Activated naive CD8-positive, alpha-beta T cell treated with anti-CD3 and anti-CD28 coated beads, Interleukin-2, amount 50 U/mL, for 24 hours (primary cell): ENCODE measurements at regions not wholly inside any gene's neighbourhood (a gene's known extent, or its start where the extent isn't known, plus 50 kb on each side); places are given as distances from the start of the nearest gene placed in this dataset.

Source experiments
- ATAC-seq: fragments of 150-1000 bp; cut with Tn5 transposase; one replicate; pipeline ENCODE4 v1.10.0; 2021
- DNase-seq: peaks from one replicate; pipeline ENCODE4 v3.0.0; 2021
- H3K27ac Mint-ChIP-seq: one replicate; pipeline ENCODE4 v1.8.0; 2021; ENCODE audit warnings: mild to moderate bottlenecking, mixed read lengths
- H3K27me3 Mint-ChIP-seq: one replicate; pipeline ENCODE4 v1.8.0; 2021; ENCODE audit warnings: mixed read lengths
- H3K36me3 Mint-ChIP-seq: one replicate; pipeline ENCODE4 v1.8.0; 2021; ENCODE audit warnings: low read depth, mixed read lengths
- H3K4me1 Mint-ChIP-seq: one replicate; pipeline ENCODE4 v1.8.0; 2021; ENCODE audit warnings: mixed read lengths
- H3K4me3 Mint-ChIP-seq: one replicate; pipeline ENCODE4 v1.8.0; 2021; ENCODE audit warnings: mild to moderate bottlenecking, moderate library complexity, mixed read lengths
- H3K9me3 Mint-ChIP-seq: one replicate; pipeline ENCODE4 v1.8.0; 2021; ENCODE audit warnings: mixed read lengths

DNA sequence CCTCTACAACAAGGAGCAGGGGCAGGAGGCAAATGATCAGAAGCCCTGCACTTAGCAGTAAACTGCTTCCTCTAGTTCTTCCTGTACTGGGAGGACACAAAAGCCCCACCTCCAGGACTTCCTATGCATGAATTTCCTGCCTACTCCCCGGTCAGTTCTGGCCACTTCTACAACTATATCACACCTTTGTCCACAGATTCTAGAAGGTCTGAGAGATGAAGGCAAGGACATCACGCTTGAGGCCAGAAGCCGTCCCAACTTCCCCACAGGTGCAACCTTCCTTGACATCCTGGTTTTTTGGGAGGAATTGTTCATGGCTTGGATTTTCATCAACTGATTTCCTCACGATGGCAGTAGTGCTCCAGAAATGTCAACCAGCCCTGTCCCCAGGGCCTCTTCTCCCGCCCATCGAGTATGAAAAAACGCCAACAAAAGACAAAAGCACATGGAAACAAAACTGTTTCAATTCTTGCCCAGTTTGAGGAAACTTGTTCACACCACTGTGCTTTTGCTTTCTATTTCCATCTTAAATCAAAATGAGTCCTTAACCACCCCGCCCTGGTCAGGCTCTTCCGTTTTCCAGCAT, 206.5 kb upstream of the STK26 start:
- peaks cover 38% of the 10 kb centered on the region for H3K4me1 Mint-ChIP-seq
- no peaks in the 10 kb centered on the region for H3K27me3 Mint-ChIP-seq
- peak overlapping the region; percentile 86 for H3K27ac Mint-ChIP-seq
- no peaks in the 10 kb centered on the region for H3K36me3 Mint-ChIP-seq
- peak; percentile 45 for DNase-seq
- no peaks in the 10 kb centered on the region for H3K9me3 Mint-ChIP-seq
- H3K4me3 Mint-ChIP-seq = peak overlapping the region; percentile 70
- ATAC-seq = peak; percentile 62

DNA sequence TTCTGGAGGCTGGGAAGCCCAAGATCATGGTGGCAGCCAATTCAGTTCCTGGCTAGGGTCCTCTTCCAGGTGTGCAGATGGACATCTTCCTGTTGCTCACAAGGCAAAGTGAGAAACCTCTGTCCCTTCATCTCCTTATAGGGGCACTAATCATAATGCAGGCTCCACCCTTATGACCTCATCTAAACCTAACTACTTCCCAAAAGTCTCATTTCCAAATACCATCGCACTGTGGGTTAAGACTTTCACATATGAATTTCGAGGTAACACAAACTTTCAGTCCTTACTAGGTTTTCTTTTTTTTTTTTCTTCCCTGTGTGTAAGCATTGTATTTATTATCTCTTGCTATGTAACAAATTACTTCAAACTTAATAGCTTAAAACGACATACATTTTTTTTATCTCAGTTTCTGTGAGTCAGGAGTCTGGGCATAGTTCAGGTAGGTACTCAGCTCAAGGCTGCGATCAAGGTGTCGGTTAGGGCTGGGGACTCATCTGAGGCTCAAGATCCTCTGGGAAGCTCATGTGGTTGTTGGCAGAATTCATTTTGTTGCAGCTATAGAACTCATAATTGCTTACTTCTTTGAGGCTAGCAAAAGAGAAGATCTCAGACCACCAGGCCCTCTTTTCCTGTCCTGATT, 204.7 kb upstream of the STK26 start:
- H3K27ac Mint-ChIP-seq = no peak overlapping the region
- DNase-seq (no peak), ATAC-seq (peak; percentile 33)
- no peak overlapping the region for H3K4me3 Mint-ChIP-seq
- H3K36me3 Mint-ChIP-seq = no peaks in the 10 kb centered on the region
- H3K4me1 Mint-ChIP-seq = peaks cover 30% of the 10 kb centered on the region
- H3K9me3 Mint-ChIP-seq = no peaks in the 10 kb centered on the region
- H3K27me3 Mint-ChIP-seq = no peaks in the 10 kb centered on the region

DNA sequence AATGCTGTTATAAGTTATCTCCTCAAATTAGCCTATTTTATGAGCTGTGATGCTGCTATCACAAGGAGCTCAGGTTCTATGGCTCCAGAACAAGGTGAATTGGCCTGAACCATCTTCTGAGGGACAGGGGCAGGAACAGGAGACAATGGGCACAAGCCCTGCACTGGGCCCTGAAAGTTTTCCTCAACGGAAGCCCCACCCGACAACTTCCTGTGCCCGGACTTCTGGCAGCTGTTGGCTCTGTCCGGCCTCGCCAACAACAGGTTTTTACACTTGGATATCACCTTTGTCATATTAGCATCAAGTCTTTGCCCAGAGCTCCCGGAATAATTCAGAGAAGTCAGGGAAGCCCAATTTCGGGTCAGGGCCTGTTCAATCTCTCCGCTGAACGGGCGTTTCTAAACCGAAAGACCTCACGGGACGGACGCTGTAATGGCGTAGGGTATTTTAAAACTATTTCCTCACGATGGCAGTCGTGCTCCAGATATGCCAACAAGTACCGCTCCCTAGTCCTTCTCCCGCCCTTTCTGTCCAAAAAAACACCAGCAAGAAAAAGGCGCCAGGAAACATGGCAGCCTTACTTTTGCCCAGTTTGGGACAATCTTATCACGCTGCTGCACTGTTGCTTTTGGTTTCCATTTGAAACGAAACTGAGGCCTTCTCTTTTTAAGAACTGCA, 201.0 kb upstream of the STK26 start:
- ATAC-seq = no peak
- H3K27ac Mint-ChIP-seq = no peak overlapping the region
- no peaks in the 10 kb centered on the region for H3K36me3 Mint-ChIP-seq
- no peak for DNase-seq
- no peaks in the 10 kb centered on the region for H3K27me3 Mint-ChIP-seq
- no peak overlapping the region for H3K4me3 Mint-ChIP-seq
- no peaks in the 10 kb centered on the region for H3K9me3 Mint-ChIP-seq
- peaks cover 22% of the 10 kb centered on the region for H3K4me1 Mint-ChIP-seq

DNA sequence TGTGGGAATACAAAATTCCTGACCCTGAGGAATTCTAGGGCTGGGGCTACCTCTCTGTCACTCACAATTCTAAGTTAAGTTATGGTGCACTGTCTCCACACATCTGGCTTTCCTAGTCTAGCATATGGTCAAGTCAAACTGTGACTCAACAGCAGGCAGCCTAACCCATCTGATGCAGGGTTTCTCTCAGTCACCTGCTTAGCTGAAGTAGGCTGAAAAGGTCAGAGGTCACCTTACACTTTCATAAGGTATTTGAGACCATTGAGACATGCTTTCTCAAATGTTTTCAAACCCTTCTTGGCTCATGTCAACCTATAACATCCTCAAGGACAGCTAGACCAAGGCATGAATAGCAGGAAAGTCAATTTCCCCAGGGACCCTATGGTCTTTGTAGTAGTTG, 196.5 kb upstream of the STK26 start:
- DNase-seq = no peak
- Mint-ChIP-seq H3K4me3 (no peak overlapping the region), H3K27me3 (no peaks in the 10 kb centered on the region), H3K9me3 (no peaks in the 10 kb centered on the region), H3K36me3 (peaks cover 3% of the 10 kb centered on the region), H3K27ac (no peak overlapping the region), H3K4me1 (peaks cover 21% of the 10 kb centered on the region)
- ATAC-seq = no peak

DNA sequence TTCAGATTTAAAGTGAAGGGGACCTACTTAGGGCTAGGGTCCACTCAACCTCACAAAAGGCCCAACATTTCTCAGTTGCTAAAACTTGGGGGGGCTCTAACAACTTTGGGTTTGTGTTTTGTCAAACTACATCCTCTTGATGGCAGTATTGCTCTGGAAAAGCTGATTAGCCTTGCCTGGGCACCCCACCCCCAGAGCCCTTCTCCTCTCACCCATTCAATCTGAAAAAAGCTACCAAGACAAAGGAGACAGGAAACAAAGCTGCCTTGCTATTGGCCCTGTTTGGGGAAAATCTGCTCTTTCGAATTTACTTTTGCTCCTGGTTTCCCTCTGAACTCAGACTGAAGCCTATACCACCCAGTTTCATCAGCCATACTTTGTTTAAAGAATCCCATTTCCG, 195.2 kb upstream of the STK26 start:
- H3K4me1 Mint-ChIP-seq = peaks cover 27% of the 10 kb centered on the region
- DNase-seq = peak; percentile 31
- peak overlapping the region; percentile 77 for H3K27ac Mint-ChIP-seq
- no peaks in the 10 kb centered on the region for H3K9me3 Mint-ChIP-seq
- H3K27me3 Mint-ChIP-seq = no peaks in the 10 kb centered on the region
- peaks cover 3% of the 10 kb centered on the region for H3K36me3 Mint-ChIP-seq
- ATAC-seq = peak; percentile 80
- H3K4me3 Mint-ChIP-seq = peak overlapping the region; percentile 75

DNA sequence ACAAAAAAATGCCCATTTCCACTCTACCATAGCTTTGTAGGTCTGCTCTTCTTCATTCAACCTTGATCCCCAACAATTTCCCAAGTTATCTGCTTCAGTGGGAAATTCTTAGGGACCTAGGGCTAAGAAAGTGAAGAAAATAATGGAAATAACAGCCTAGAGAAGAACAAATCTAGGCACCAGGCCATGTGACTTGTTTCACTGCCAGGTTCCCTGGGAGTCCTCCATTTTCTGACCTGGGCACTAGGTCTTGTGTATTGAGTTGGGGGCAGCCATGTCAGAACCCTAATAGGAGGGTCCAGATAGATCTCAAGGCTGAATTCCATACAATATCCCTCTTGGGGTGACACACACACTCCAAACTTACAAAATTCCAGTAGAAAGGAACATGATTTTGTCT, 194.6 kb upstream of the STK26 start:
- Mint-ChIP-seq H3K4me1 (peaks cover 27% of the 10 kb centered on the region), H3K27me3 (no peaks in the 10 kb centered on the region), H3K36me3 (peaks cover 3% of the 10 kb centered on the region), H3K4me3 (peak overlapping the region; percentile 75), H3K9me3 (no peaks in the 10 kb centered on the region), H3K27ac (peak overlapping the region; percentile 59)
- DNase-seq = no peak
- ATAC-seq = no peak

DNA sequence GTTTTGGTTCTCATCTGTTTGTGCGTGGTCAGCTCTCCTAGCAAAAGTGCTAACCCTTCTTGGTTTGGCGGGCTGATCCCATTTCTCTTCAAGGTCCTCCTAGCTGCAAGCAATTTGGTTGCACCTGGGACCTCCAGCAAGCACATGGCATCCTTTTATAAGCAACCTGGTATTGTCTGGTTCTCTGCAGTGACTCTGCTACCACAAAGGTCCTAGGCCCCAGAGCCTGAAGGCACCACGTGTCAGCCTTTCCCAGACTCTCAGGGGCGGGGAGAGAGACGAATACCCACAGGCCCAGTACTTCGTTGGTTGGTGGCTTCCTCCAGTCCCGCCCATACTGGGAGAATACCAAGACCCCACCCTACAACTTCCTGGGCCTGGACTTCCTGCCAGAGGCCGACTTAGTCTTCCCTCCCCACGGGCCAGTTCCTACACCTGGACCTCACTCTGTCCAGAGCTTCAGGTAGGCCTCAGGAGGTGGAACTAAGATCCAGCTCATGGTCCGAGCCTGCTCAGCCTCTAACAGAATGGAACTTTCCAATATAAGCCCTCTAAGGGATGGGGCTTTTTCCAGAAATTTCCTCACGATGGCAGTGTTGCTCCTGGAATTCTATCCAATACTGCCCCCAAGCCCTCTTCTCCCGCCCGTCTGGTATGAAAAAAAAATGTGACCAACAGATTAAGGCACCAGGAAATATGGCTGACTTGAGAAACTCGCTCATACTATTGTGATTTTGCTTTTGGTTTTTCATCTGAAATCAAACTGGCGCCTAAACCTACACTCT, 192.5 kb upstream of the STK26 start:
- Mint-ChIP-seq H3K4me1 (peaks cover 27% of the 10 kb centered on the region), H3K36me3 (peaks cover 3% of the 10 kb centered on the region), H3K27ac (peak overlapping the region; percentile 77), H3K9me3 (no peaks in the 10 kb centered on the region), H3K27me3 (no peaks in the 10 kb centered on the region), H3K4me3 (peak overlapping the region; percentile 80)
- peak; percentile 76 for ATAC-seq
- peak; percentile 42 for DNase-seq

DNA sequence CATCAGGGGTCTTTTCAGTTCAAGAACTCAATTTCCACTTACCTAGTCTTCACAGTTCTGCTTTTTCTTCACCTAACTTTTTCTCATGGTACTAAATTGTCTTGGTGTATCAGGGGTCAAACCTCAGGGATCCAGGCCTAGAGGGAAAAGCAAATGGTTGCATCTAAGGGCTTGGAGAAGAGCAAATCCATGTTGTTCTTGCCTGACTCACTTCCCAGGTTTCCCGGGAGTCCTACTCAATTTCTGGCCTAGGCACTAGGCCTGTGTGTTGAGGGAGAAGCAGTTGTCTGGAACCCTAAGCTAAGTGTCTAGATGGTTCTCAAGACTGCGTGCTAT, 191.9 kb upstream of the STK26 start:
- no peaks in the 10 kb centered on the region for H3K9me3 Mint-ChIP-seq
- H3K4me3 Mint-ChIP-seq = peak overlapping the region; percentile 80
- ATAC-seq = no peak
- no peak for DNase-seq
- H3K36me3 Mint-ChIP-seq = peaks cover 3% of the 10 kb centered on the region
- peak overlapping the region; percentile 52 for H3K27ac Mint-ChIP-seq
- H3K27me3 Mint-ChIP-seq = no peaks in the 10 kb centered on the region
- peaks cover 27% of the 10 kb centered on the region for H3K4me1 Mint-ChIP-seq

DNA sequence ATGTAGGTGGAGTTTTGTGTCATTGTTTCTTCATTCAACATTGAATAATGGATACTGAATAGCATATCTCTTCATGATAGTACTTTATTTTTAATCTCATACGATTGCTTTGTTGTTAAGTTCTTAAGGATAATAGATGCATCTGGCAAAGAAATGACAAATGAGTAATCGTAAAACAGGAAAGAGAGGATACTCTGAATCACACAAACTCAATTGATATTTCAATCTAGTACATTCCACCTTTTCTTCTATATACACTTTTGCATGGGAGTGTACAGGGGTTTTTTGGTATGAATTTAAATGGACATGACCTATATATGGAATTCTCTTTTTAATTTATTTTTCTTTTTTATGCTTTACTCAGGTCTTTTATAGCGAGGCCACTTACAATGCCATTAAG, 186.9 kb upstream of the STK26 start:
- DNase-seq (no peak), ATAC-seq (no peak)
- H3K4me3 Mint-ChIP-seq = no peak overlapping the region
- H3K9me3 Mint-ChIP-seq = no peaks in the 10 kb centered on the region
- no peaks in the 10 kb centered on the region for H3K27me3 Mint-ChIP-seq
- peaks cover 12% of the 10 kb centered on the region for H3K4me1 Mint-ChIP-seq
- no peaks in the 10 kb centered on the region for H3K36me3 Mint-ChIP-seq
- no peak overlapping the region for H3K27ac Mint-ChIP-seq

DNA sequence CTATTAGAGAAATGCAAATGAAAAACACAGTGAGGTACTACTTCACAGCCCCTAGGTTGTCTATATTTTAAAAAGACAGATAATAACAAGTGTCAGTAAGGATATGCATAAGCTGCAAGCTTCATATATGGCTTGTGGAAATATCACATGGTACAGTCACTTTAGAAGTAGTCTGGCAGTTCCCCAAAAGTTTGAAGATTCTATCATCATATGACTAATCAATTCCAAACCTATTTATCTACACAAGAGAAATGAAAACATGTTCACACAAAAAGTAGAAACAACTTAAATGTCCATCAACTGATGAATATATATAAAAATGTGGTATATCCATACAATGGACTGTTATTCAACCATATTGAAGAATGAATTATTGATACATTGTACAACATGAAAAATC, 185.8 kb upstream of the STK26 start:
- no peak overlapping the region for H3K4me3 Mint-ChIP-seq
- no peak overlapping the region for H3K27ac Mint-ChIP-seq
- H3K27me3 Mint-ChIP-seq = no peaks in the 10 kb centered on the region
- DNase-seq (no peak), ATAC-seq (peak; percentile 28)
- H3K4me1 Mint-ChIP-seq = peaks cover 5% of the 10 kb centered on the region
- H3K36me3 Mint-ChIP-seq = no peaks in the 10 kb centered on the region
- no peaks in the 10 kb centered on the region for H3K9me3 Mint-ChIP-seq

DNA sequence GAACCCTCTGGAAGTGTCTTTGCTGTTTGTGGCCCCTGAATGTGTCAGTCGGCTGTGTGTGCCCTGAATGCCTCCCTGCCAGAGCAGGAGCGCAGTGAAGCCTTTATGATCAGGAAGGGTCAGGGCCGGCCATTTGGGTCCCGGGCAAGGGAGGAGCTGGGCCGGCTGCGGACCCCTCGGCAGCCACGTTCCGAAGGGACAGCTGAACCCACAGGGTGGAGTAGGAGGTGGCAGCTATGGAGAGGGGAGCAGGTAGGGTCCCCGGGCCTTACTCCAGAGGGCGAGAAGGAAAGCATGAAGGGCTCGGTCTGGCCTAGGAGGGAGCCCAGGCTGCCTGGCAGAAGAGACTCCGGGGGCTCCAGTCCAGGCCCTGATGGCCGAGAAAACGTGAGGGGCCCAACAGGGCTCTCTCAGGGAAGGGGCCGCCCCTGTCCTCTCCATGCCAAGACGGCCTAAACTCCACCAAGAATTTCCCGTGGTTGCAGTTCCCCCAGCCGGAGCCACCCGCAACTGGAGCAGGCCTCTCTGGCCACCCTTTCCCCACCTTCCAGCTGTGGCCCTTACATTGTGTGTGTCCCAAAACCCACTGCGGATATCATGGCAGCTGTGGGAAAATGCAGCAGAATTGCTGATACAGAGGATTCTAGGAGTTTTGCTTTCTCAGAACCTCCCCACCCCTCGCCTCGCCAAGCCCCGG, 182.2 kb upstream of the STK26 start:
- H3K9me3 Mint-ChIP-seq = no peaks in the 10 kb centered on the region
- no peak overlapping the region for H3K27ac Mint-ChIP-seq
- no peak overlapping the region for H3K4me3 Mint-ChIP-seq
- H3K36me3 Mint-ChIP-seq = no peaks in the 10 kb centered on the region
- H3K27me3 Mint-ChIP-seq = no peaks in the 10 kb centered on the region
- DNase-seq (no peak), ATAC-seq (no peak)
- H3K4me1 Mint-ChIP-seq = peaks cover 3% of the 10 kb centered on the region

DNA sequence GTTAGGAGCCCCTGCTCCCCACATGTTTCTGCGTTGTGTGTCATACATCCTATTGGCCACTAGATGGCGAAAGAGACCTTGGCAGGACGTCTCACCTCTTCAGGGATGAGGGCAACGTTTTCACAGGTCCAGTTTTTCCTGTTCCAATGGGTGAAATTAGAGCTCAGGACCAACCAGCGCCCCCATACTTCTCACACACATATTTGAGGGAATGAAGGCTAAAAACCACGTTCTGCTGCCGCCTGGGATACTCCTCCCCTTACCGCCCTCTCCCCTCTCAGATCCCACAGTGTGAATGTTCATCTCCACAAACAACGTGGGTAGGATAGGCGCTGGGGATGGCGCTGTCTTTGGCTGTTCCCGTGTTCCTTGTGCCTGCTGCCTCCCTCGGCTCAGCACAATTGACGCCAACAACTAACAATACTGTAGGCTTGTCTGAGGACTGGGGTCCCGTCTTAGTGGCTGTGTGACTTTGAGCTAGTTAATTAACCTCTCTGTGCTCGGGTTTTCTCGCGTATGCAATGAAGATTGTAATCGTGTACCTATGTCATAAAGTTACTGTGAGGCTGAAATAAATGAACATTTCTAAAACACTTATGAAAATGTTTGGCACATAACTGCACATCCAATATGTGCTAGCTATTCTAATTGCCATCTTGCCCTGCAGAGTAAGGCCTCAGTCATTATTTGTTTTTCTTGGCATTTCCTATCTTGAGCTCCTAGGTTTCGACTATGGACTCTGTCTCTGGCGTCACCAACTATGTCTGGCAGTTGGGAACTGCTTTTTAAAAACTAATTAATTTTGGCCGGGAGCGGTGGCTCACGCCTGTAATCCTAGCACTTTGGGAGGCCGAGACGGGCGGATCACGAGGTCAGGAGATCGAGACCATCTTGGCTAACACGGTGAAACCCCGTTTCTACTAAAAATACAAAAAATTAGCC, 181.3 kb upstream of the STK26 start:
- H3K27ac Mint-ChIP-seq = no peak overlapping the region
- no peaks in the 10 kb centered on the region for H3K9me3 Mint-ChIP-seq
- peak; percentile 8 for DNase-seq
- H3K4me3 Mint-ChIP-seq = no peak overlapping the region
- H3K27me3 Mint-ChIP-seq = no peaks in the 10 kb centered on the region
- H3K36me3 Mint-ChIP-seq = no peaks in the 10 kb centered on the region
- no peak for ATAC-seq
- H3K4me1 Mint-ChIP-seq = peaks cover 3% of the 10 kb centered on the region

DNA sequence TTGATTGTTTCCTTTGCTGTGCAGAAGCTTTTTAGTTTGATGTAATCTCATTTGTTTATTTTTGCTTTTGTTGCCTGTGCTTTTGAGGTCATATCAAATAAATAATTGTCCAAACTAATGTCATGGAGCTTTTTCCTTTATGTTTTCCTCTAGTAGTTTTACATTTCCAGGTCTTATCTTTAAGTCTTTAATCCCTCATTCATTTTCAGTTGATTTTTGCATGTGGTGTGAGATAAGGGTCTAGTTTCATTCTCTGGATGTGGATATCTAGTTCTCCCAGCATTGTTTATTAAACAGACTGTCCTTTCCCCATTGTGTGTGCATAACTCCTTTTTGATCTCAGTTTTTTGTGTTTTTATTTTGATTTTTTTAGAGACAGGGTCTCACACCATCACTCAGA, 179.1 kb upstream of the STK26 start:
- H3K27ac Mint-ChIP-seq = no peak overlapping the region
- DNase-seq = no peak
- H3K4me1 Mint-ChIP-seq = no peaks in the 10 kb centered on the region
- H3K9me3 Mint-ChIP-seq = no peaks in the 10 kb centered on the region
- no peak overlapping the region for H3K4me3 Mint-ChIP-seq
- ATAC-seq = no peak
- no peaks in the 10 kb centered on the region for H3K27me3 Mint-ChIP-seq
- H3K36me3 Mint-ChIP-seq = no peaks in the 10 kb centered on the region

DNA sequence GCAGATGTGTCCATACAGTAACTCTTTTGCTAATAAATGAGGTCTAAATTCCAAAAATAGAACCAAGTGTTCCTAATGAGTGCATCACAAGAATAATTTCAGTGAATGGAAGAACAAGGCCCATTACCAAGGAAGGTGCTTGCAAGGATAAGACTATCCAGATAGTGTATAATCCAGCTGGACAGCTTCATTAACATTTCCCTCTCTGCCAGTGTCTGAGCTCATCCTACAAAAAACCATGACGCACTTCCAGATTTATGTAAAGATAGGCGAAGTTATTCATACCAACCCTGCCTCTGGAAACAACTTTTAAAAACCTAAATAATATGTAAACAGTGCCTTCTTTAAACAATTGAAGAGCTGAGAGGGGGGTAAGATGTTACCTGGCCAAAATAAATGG, 177.9 kb upstream of the STK26 start:
- Mint-ChIP-seq H3K27ac (no peak overlapping the region), H3K9me3 (no peaks in the 10 kb centered on the region), H3K4me1 (no peaks in the 10 kb centered on the region), H3K4me3 (no peak overlapping the region), H3K27me3 (no peaks in the 10 kb centered on the region), H3K36me3 (no peaks in the 10 kb centered on the region)
- ATAC-seq (no peak), DNase-seq (no peak)
